ENCODE measurements at regions not wholly inside any gene's neighbourhood (a gene's known extent, or its start where the extent isn't known, plus 50 kb on each side); places are given as distances from the start of the nearest gene placed in this dataset.
A peak's percentile ranks its signal among the peaks of the same experiment; 100 is the strongest.

DNA sequence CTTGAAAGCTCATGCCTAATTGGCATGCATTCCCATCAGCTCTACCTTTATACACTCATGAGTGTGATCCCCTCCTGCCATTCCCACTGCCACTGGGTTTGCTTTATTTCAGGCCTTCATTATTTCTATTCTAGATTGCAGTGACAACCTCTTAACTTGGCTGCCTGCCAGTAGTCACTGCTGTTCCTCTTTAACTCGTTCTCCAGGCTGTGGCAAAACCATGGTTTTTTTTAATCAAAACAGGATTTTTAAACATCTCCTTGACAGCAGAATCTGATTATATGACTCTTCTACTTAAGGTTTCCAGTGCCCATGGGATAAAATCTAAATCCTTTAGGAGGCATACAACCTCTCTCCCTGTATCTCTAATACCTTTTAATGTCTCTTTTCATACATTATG, 223.7 kb upstream of the PCDH15 start:
- H3K9ac ChIP-seq (ENCODE audit: low read length) = no peak overlapping the region
- no peaks in the 10 kb centered on the region for H3K36me3 ChIP-seq (ENCODE audit: control insufficient read depth, low read depth, low read length)
- no peak overlapping the region for H3K27ac ChIP-seq (ENCODE audit: low read length)
- no peaks in the 10 kb centered on the region for H3K4me1 ChIP-seq (ENCODE audit: control insufficient read depth, low read depth, low read length)
- H3K27me3 ChIP-seq (ENCODE audit: control insufficient read depth, insufficient read depth, low read length) = no peaks in the 10 kb centered on the region
- H3K9me3 ChIP-seq (ENCODE audit: control insufficient read depth, low read depth, low read length) = no peaks in the 10 kb centered on the region
- H3K4me3 ChIP-seq (ENCODE audit: low read length) = no peak overlapping the region

DNA sequence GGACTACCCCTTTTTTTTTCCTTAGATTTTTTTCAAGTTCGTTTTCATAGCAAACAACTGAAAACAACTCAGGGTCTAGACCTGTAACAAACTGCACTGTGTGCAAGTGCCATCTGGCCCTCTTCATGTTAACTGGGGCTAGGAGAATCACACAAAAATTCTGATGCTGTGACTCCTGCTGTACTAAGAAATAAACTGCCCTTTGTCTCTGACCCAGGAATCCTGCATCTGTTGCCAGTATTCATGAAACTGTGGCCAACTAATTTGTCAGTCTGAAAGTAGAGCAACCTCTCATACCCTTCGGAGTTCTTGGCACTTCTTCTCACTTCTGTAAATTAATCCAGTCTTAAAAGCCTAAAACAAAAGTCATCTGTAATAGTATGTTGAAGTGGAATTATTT, 218.4 kb upstream of the PCDH15 start:
- Histone ChIP-seq H3K27me3 (ENCODE audit: control insufficient read depth, insufficient read depth, low read length) (no peaks in the 10 kb centered on the region), H3K9me3 (ENCODE audit: control insufficient read depth, low read depth, low read length) (no peaks in the 10 kb centered on the region), H3K4me1 (ENCODE audit: control insufficient read depth, low read depth, low read length) (no peaks in the 10 kb centered on the region), H3K9ac (ENCODE audit: low read length) (no peak overlapping the region), H3K4me3 (ENCODE audit: low read length) (no peak overlapping the region), H3K27ac (ENCODE audit: low read length) (peak overlapping the region; percentile 31), H3K36me3 (ENCODE audit: control insufficient read depth, low read depth, low read length) (no peaks in the 10 kb centered on the region)

DNA sequence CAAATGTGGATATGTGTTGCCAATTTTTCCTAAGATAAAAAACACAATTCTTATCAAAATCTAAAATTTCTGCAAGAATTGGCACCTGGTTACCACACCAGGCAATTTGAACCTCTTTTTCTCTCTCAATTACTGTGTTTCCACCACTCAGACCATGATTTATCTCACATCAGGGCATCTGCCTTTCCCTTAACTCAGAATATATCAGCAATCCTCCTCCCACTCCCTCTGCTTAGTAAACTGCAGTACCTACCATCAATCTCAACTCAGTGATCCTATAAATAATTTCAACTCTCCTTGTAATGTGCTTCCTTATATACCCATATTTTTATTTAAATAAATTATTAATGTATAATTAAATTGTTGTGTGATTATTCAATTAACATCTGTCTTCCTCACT, 212.3 kb upstream of the PCDH15 start:
- Histone ChIP-seq H3K27me3 (ENCODE audit: control insufficient read depth, insufficient read depth, low read length) (no peaks in the 10 kb centered on the region), H3K9me3 (ENCODE audit: control insufficient read depth, low read depth, low read length) (no peaks in the 10 kb centered on the region), H3K36me3 (ENCODE audit: control insufficient read depth, low read depth, low read length) (no peaks in the 10 kb centered on the region), H3K4me1 (ENCODE audit: control insufficient read depth, low read depth, low read length) (no peaks in the 10 kb centered on the region), H3K27ac (ENCODE audit: low read length) (no peak overlapping the region), H3K9ac (ENCODE audit: low read length) (no peak overlapping the region), H3K4me3 (ENCODE audit: low read length) (no peak overlapping the region)

DNA sequence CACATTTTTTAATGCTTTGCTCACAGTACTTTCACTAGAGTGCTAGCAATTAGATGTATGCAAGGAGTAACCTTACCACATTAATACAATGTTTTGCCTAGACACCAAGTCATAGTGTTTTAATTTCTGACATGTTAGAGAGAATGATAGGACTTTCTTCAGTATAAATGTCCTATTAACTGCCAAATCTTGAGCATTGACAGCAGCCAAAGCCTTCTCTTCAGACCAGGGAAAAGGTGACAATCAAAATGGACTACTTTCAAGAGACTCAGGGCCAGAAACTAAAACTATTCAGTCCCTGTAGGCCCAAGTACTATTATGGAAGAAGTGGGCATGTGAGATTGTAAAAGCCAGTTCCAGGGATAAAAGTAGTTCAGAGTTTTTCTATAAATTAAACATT, 201.4 kb upstream of the PCDH15 start:
- H3K27ac ChIP-seq (ENCODE audit: low read length) = no peak overlapping the region
- no peak overlapping the region for H3K4me3 ChIP-seq (ENCODE audit: low read length)
- no peaks in the 10 kb centered on the region for H3K36me3 ChIP-seq (ENCODE audit: control insufficient read depth, low read depth, low read length)
- H3K27me3 ChIP-seq (ENCODE audit: control insufficient read depth, insufficient read depth, low read length) = no peaks in the 10 kb centered on the region
- H3K9ac ChIP-seq (ENCODE audit: low read length) = no peak overlapping the region
- H3K4me1 ChIP-seq (ENCODE audit: control insufficient read depth, low read depth, low read length) = no peaks in the 10 kb centered on the region
- peaks cover 15% of the 10 kb centered on the region for H3K9me3 ChIP-seq (ENCODE audit: control insufficient read depth, low read depth, low read length)

DNA sequence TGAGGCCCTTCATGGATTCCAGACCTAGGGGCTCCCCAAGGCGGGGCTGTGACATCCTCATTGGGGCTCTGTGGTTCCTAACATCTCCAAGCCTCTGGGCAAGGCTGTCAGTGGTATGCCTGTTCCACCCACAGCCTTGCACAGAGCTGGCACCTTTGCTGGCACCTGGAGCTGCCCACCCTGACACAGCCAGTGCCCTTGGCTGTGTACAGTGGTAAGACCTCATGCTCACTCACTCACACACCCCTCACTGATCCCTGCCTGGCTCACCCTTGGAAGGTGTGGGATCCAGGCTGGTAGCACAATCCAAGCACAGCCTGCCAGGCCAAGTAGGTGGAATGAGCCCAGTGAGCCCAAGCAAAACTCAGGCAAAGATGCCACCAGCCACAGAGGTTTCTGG, 200.4 kb upstream of the PCDH15 start:
- H3K36me3 ChIP-seq (ENCODE audit: control insufficient read depth, low read depth, low read length) = no peaks in the 10 kb centered on the region
- no peak overlapping the region for H3K4me3 ChIP-seq (ENCODE audit: low read length)
- no peak overlapping the region for H3K9ac ChIP-seq (ENCODE audit: low read length)
- H3K27ac ChIP-seq (ENCODE audit: low read length) = no peak overlapping the region
- H3K27me3 ChIP-seq (ENCODE audit: control insufficient read depth, insufficient read depth, low read length) = no peaks in the 10 kb centered on the region
- H3K4me1 ChIP-seq (ENCODE audit: control insufficient read depth, low read depth, low read length) = no peaks in the 10 kb centered on the region
- H3K9me3 ChIP-seq (ENCODE audit: control insufficient read depth, low read depth, low read length) = peaks cover 15% of the 10 kb centered on the region

DNA sequence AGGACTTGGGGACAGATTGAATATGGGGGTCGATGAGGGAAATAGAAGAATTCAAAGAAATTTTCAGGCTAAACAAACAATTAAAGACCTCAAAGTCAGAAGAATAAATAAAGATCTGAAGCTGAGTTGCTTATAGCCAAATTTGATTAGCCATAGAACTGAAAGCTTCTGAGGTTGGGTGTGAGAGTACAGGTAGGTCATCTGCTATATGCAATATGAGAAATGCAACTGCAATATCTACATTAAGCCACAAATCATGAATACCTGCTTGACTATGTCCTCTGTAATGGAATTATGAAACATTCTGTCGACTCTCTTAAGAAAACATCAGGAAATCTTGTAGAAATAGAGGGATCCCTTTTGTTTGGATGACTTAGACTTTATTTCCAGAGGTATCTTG, 192.1 kb upstream of the PCDH15 start:
- H3K27me3 ChIP-seq (ENCODE audit: control insufficient read depth, insufficient read depth, low read length) = no peaks in the 10 kb centered on the region
- no peaks in the 10 kb centered on the region for H3K4me1 ChIP-seq (ENCODE audit: control insufficient read depth, low read depth, low read length)
- H3K9me3 ChIP-seq (ENCODE audit: control insufficient read depth, low read depth, low read length) = no peaks in the 10 kb centered on the region
- H3K36me3 ChIP-seq (ENCODE audit: control insufficient read depth, low read depth, low read length) = no peaks in the 10 kb centered on the region
- H3K27ac ChIP-seq (ENCODE audit: low read length) = no peak overlapping the region
- H3K4me3 ChIP-seq (ENCODE audit: low read length) = no peak overlapping the region
- H3K9ac ChIP-seq (ENCODE audit: low read length) = no peak overlapping the region

DNA sequence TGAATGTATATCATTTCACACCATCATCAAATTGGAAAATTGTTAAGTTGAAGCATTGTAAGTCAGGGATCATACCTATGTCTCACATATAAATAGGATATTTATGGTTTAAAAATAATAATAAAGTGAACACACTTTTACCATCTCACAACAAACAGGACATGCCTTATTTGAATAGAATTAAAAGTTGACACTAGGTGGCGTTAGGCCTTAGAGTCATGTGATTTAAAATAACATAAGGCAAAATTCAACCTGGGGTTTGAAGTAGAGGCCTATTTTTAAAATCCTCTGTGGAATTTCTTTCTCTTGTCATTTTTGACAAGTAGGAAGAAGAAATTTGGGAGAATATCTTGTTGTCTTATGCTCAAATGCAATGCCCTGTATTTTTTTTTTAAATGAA, 184.7 kb upstream of the PCDH15 start:
- Histone ChIP-seq H3K27me3 (ENCODE audit: control insufficient read depth, insufficient read depth, low read length) (no peaks in the 10 kb centered on the region), H3K36me3 (ENCODE audit: control insufficient read depth, low read depth, low read length) (no peaks in the 10 kb centered on the region), H3K4me1 (ENCODE audit: control insufficient read depth, low read depth, low read length) (no peaks in the 10 kb centered on the region), H3K27ac (ENCODE audit: low read length) (no peak overlapping the region), H3K9me3 (ENCODE audit: control insufficient read depth, low read depth, low read length) (no peaks in the 10 kb centered on the region), H3K4me3 (ENCODE audit: low read length) (no peak overlapping the region), H3K9ac (ENCODE audit: low read length) (no peak overlapping the region)

DNA sequence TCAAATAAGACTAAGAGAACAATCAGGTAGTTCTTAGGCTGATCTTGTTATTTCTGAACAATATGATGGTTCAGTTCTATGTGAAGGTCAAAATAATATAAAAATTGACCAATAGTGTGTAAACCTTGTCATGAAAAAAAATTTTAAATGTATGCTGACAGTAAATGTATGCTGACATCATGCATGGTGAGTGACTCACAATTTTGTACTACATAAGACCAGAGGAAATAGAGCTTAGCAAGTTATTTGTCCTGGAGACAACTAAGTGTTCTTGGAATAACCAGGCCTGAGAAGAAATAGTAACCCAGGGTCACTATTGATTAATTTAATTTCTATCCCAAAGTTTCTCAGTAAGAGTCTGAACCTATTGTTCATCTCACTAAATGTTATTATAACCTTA, 182.2 kb upstream of the PCDH15 start:
- Histone ChIP-seq H3K9me3 (ENCODE audit: control insufficient read depth, low read depth, low read length) (no peaks in the 10 kb centered on the region), H3K4me3 (ENCODE audit: low read length) (no peak overlapping the region), H3K4me1 (ENCODE audit: control insufficient read depth, low read depth, low read length) (no peaks in the 10 kb centered on the region), H3K36me3 (ENCODE audit: control insufficient read depth, low read depth, low read length) (no peaks in the 10 kb centered on the region), H3K9ac (ENCODE audit: low read length) (no peak overlapping the region), H3K27me3 (ENCODE audit: control insufficient read depth, insufficient read depth, low read length) (no peaks in the 10 kb centered on the region), H3K27ac (ENCODE audit: low read length) (no peak overlapping the region)

DNA sequence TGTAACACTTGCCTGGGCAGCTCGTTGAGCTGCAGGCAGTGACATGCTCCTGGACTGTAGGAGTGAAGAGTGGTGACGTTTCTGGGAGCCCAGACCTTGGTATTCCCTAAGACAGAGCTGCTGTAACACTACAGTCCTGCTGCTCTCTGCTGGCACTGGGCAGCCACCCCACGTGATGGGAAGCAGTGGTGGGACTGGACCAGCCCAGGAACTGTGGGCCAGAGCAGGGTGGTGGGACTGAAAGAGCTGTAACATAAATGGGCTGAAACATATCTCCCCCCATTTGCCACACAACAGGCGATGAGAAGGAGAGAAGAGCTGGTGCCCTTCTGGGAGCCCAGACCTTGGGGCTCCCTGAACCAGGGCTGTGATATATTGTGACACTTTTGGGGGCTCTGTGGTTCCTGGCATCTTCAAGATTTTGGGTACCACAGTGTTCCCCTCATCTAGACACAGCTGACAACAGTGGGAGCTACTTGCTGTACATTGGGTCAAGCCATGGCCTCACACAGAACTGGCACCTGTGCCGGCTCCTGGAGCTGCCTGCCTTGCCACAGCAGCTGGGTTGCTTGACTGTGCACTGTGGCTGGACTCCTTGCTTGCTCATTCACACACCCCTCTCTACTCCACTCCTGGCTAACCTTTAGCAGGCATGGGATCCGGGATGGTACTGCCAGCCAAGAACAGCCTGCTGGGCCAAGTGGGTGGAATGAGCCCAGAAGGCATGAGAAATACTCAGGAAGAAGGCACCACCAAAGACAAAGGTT, 161.3 kb upstream of the PCDH15 start:
- H3K27ac ChIP-seq (ENCODE audit: low read length) = no peak overlapping the region
- H3K27me3 ChIP-seq (ENCODE audit: control insufficient read depth, insufficient read depth, low read length) = no peaks in the 10 kb centered on the region
- H3K9ac ChIP-seq (ENCODE audit: low read length) = no peak overlapping the region
- no peak overlapping the region for H3K4me3 ChIP-seq (ENCODE audit: low read length)
- no peaks in the 10 kb centered on the region for H3K4me1 ChIP-seq (ENCODE audit: control insufficient read depth, low read depth, low read length)
- H3K9me3 ChIP-seq (ENCODE audit: control insufficient read depth, low read depth, low read length) = peaks cover 7% of the 10 kb centered on the region
- no peaks in the 10 kb centered on the region for H3K36me3 ChIP-seq (ENCODE audit: control insufficient read depth, low read depth, low read length)

DNA sequence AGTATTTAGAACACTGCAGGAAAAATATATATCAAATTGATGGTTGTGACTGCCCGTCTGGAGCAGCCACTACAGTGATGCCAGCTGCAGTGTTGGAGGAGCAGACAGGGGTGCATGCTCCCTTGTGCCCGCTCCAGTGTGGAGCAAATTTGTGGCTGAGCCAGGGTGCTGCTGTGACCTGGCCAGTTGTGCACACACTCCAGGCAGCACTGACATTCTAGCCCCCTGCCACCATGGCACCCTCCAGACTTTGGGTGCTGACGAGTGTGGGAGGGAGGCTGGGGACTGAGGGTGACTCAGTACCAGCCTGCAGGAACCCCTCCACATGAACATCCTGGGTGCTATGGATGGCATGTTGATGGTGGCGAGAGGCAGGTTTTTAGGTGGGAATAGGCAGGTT, 160.0 kb upstream of the PCDH15 start:
- no peaks in the 10 kb centered on the region for H3K36me3 ChIP-seq (ENCODE audit: control insufficient read depth, low read depth, low read length)
- peaks cover 7% of the 10 kb centered on the region for H3K9me3 ChIP-seq (ENCODE audit: control insufficient read depth, low read depth, low read length)
- no peak overlapping the region for H3K4me3 ChIP-seq (ENCODE audit: low read length)
- H3K27ac ChIP-seq (ENCODE audit: low read length) = no peak overlapping the region
- no peaks in the 10 kb centered on the region for H3K4me1 ChIP-seq (ENCODE audit: control insufficient read depth, low read depth, low read length)
- no peaks in the 10 kb centered on the region for H3K27me3 ChIP-seq (ENCODE audit: control insufficient read depth, insufficient read depth, low read length)
- H3K9ac ChIP-seq (ENCODE audit: low read length) = no peak overlapping the region

DNA sequence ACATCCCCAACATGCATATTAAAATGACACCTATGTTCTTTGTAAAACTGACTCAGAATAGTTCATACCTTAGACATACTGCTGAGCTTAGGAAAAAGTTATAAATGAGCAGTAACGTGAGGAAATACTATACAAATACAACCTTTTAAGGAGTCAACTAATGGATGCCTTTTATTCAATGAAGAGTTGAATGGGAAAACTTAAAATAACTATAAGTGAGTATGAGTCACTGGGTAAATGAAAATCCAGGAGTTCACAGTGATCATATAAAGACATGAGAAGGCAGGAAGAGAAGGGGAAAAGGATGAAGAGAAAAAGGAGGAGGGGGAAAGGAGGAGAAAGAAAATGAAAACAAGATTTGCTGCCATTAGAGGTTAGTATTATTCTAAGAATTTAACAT, 157.8 kb upstream of the PCDH15 start:
- Histone ChIP-seq H3K27me3 (ENCODE audit: control insufficient read depth, insufficient read depth, low read length) (no peaks in the 10 kb centered on the region), H3K4me3 (ENCODE audit: low read length) (no peak overlapping the region), H3K9me3 (ENCODE audit: control insufficient read depth, low read depth, low read length) (peaks cover 7% of the 10 kb centered on the region), H3K4me1 (ENCODE audit: control insufficient read depth, low read depth, low read length) (no peaks in the 10 kb centered on the region), H3K27ac (ENCODE audit: low read length) (no peak overlapping the region), H3K9ac (ENCODE audit: low read length) (no peak overlapping the region), H3K36me3 (ENCODE audit: control insufficient read depth, low read depth, low read length) (no peaks in the 10 kb centered on the region)

DNA sequence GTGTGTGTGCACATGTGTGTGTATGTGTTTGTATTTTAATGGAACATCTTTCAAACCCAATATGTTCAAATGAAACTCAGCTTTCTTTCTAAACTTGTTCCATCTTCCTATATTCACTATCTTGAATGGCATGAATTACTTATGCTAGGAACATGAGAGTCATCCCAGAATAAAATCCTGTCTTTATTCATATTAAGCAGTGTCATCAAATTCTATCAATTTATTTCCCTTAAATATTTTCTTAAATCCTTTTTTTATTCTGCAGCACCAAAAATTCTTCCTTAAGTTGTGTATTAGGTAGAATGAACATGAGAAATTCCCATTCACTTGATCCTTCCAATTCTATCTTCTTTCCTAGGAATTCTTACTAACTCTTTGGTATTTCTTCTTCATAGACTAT, 146.6 kb upstream of the PCDH15 start:
- Histone ChIP-seq H3K4me3 (ENCODE audit: low read length) (no peak overlapping the region), H3K27ac (ENCODE audit: low read length) (no peak overlapping the region), H3K9me3 (ENCODE audit: control insufficient read depth, low read depth, low read length) (no peaks in the 10 kb centered on the region), H3K4me1 (ENCODE audit: control insufficient read depth, low read depth, low read length) (no peaks in the 10 kb centered on the region), H3K36me3 (ENCODE audit: control insufficient read depth, low read depth, low read length) (no peaks in the 10 kb centered on the region), H3K27me3 (ENCODE audit: control insufficient read depth, insufficient read depth, low read length) (no peaks in the 10 kb centered on the region), H3K9ac (ENCODE audit: low read length) (no peak overlapping the region)
